ENCODE measurements at regions not wholly inside any gene's neighbourhood (a gene's known extent, or its start where the extent isn't known, plus 50 kb on each side); places are given as distances from the start of the nearest gene placed in this dataset.

DNA sequence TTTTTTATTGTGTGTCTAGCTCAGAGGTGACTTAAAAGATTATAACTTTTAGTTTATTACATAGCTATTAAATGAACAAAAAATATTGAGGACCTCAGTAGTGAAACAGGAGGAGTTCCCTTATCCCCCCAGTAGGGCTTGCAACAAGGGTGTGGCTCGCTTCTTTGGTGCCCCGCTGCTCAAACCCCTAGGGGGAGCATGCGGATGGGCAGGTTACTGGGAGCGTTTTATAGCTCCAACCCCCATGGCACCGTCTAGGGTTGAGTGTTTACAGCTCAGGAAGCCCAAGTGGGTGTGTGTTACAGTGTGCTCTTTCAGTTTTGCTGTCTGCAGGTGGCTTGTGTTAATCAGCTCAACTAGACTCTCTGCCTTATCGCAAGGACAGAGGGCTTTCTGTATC, 1513.7 kb downstream of the GRIK2 start:
- intact Hi-C loops (cut with DNase I; ENCODE audit: low total_unique reads) = no loop called here

DNA sequence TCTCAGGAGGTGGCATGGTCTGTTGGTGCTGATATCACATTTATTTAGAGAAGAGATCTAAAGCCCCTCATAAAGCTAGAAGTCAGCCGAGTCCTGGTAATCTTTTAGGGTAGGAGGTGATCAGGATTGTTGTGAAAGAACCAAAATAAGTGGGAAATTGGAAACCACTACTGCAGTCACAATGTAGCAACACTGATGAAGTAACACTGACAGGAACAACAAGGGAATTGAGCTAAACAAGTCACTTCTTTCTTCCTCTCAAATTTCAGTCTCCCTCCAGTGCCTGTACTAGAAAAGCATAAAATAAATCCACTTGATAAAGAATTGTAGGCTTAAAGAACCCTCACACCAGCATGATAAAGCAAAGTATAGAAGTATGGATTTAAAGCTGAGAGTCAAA, 1509.0 kb downstream of the GRIK2 start:
- in situ Hi-C loops (cut with MboI; ENCODE audit: low pct_ligation_motif_present in 1 of 4, low pct_unique_long_range_greater_than_20kb in 1 of 4, low sequenced_read_pairs in 3 of 4) = no loop called here
- Histone ChIP-seq H3K36me3 (no peaks in the 10 kb centered on the region), H3K27ac (no peak overlapping the region), H3K4me1 (no peaks in the 10 kb centered on the region), H3K4me3 (no peak overlapping the region), H3K27me3 (no peaks in the 10 kb centered on the region), H3K9me3 (no peaks in the 10 kb centered on the region)
- intact Hi-C loops (cut with DNase I; ENCODE audit: low total_unique reads) = no loop called here
- no peak for DNase-seq
- 0 to 26% methylated on average over 1 of the region's 1 CpG for whole genome bisulfite sequencing, 2 donors (ENCODE audit: low coverage in 1 of 2)
- no peak for TF ChIP-seq POLR2AphosphoS5 (IDR thresholded peaks at IDR 0.05)

More for the DNA sequence above, 1513.7 kb downstream of the GRIK2 start:
- 54 to 62% methylated on average over 2 to 6 of the region's 6 CpGs for WGBS, 2 donors (ENCODE audit: low coverage in 1 of 2)
- no peak overlapping the region for H3K27ac ChIP-seq
- TF ChIP-seq POLR2AphosphoS5 (IDR thresholded peaks at IDR 0.05) (no peak), POLR2A (IDR thresholded peaks at IDR 0.05) (no peak), EP300 (IDR thresholded peaks at IDR 0.05; ENCODE audit: low read depth) (no peak)
- TF ChIP-seq, protein P1, sequence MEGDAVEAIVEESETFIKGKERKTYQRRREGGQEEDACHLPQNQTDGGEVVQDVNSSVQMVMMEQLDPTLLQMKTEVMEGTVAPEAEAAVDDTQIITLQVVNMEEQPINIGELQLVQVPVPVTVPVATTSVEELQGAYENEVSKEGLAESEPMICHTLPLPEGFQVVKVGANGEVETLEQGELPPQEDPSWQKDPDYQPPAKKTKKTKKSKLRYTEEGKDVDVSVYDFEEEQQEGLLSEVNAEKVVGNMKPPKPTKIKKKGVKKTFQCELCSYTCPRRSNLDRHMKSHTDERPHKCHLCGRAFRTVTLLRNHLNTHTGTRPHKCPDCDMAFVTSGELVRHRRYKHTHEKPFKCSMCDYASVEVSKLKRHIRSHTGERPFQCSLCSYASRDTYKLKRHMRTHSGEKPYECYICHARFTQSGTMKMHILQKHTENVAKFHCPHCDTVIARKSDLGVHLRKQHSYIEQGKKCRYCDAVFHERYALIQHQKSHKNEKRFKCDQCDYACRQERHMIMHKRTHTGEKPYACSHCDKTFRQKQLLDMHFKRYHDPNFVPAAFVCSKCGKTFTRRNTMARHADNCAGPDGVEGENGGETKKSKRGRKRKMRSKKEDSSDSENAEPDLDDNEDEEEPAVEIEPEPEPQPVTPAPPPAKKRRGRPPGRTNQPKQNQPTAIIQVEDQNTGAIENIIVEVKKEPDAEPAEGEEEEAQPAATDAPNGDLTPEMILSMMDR (IDR thresholded peaks at IDR 0.05) = no peak
- DNase-seq = no peak
- H3K36me3 ChIP-seq = no peaks in the 10 kb centered on the region
- no peaks in the 10 kb centered on the region for H3K9me3 ChIP-seq
- H3K4me3 ChIP-seq = no peak overlapping the region
- no peaks in the 10 kb centered on the region for H3K27me3 ChIP-seq
- in situ Hi-C loops (cut with MboI; ENCODE audit: low pct_ligation_motif_present in 1 of 4, low pct_unique_long_range_greater_than_20kb in 1 of 4, low sequenced_read_pairs in 3 of 4) = no loop called here
- no peaks in the 10 kb centered on the region for H3K4me1 ChIP-seq

DNA sequence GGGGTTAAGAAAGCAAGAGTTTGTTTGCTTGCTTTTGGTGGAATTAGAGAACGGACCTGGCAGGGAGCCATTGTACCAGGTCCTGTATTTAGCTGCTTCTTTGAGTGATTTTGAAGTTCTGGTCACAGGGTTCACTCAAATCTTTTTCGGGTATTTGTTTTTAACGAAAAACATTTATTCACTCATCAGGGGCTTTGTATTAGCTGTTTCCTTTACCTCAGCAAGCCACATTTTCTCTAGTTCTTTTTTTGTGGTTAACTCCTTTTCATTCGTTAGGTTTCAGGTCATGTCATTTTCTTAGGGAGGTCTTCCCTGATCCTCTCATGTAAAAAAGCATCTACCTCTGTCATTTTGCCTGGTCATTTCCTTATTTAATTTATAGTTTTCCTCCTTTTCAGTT, 1502.2 kb downstream of the GRIK2 start:
- no peak for TF ChIP-seq POLR2AphosphoS5 (IDR thresholded peaks at IDR 0.05)
- TF ChIP-seq, protein P1 (IDR thresholded peaks at IDR 0.05) = no peak
- no peak for TF ChIP-seq POLR2A (IDR thresholded peaks at IDR 0.05)
- no peak for TF ChIP-seq EP300 (IDR thresholded peaks at IDR 0.05; ENCODE audit: low read depth)
- DNase-seq = no peak
- Histone ChIP-seq H3K27me3 (no peaks in the 10 kb centered on the region), H3K27ac (no peak overlapping the region), H3K9me3 (no peaks in the 10 kb centered on the region), H3K4me3 (no peak overlapping the region), H3K36me3 (no peaks in the 10 kb centered on the region), H3K4me1 (no peaks in the 10 kb centered on the region)
- WGBS, 2 donors (ENCODE audit: low coverage in 1 of 2) = 55 to 61% methylated on average over 4 of the region's 4 CpGs
- in situ Hi-C loops (cut with MboI; ENCODE audit: low pct_ligation_motif_present in 1 of 4, low pct_unique_long_range_greater_than_20kb in 1 of 4, low sequenced_read_pairs in 3 of 4) = no loop called here
- intact Hi-C loops (cut with DNase I; ENCODE audit: low total_unique reads) = no loop called here

DNA sequence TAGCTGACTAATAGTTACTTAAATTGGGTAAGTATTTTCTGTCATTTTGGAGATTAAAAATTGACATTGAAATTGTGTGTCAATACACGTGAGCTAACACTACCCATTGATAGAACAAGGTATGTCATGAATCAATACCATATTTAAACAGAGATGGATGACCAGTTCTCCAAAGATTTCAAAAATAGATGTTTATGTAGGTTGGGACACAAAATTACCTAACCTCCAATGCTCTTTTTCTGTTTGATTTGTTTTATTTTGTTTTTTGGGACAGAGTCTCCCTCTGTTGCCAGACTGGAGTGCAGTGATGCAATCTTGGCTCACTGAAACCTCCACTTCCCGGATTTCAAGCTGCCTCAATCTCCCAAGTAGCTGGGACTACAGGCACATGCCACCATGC, 1491.7 kb downstream of the GRIK2 start:
- in situ Hi-C loops (cut with MboI; ENCODE audit: low pct_ligation_motif_present in 1 of 4, low pct_unique_long_range_greater_than_20kb in 1 of 4, low sequenced_read_pairs in 3 of 4) (no loop called here), intact Hi-C loops (cut with DNase I; ENCODE audit: low total_unique reads) (no loop called here)
- no peak for DNase-seq
- Histone ChIP-seq H3K9me3 (no peaks in the 10 kb centered on the region), H3K27me3 (no peaks in the 10 kb centered on the region), H3K4me3 (no peak overlapping the region), H3K4me1 (no peaks in the 10 kb centered on the region), H3K36me3 (no peaks in the 10 kb centered on the region), H3K27ac (no peak overlapping the region)
- WGBS, 2 donors (ENCODE audit: low coverage in 1 of 2) = 60 to 71% methylated on average over 2 of the region's 2 CpGs
- TF ChIP-seq POLR2AphosphoS5 (IDR thresholded peaks at IDR 0.05) = no peak
- no peak for TF ChIP-seq EP300 (IDR thresholded peaks at IDR 0.05; ENCODE audit: low read depth)
- TF ChIP-seq, protein P1 (IDR thresholded peaks at IDR 0.05) = no peak
- TF ChIP-seq POLR2A (IDR thresholded peaks at IDR 0.05) = no peak

DNA sequence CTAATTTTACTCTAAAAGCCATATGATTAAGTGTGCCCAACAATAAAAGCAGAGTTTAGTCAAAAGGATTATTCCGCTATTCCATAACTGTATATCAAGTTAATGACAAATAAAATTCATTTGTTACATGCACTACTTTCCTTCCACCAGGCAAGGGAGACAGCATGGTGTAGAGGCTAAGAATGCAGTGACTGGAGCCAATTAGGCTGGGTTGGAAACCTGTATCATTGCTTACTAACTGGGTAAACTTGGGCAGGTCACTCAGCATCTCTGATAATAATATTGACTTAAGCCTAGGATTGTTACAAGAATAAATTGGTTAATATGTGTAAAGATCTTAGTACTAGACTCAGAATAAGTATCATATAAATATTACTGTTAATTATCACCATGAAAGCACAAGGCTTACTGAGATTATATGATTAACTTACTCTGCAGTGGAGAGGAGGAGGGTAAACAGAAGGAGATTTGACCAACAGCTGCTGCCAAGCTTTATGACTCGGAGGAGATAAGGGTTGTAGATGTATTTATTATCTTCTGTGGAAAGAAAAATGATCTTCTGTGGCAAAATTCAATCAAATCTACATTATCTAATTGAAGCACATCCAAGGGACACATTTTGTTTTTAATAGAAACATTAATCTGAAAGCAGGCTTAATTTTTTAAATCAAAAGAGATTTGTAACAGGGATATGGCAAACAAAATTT, 1459.9 kb downstream of the GRIK2 start:
- no peak for DNase-seq
- no peaks in the 10 kb centered on the region for H3K36me3 ChIP-seq
- H3K27ac ChIP-seq = no peak overlapping the region
- no peak for TF ChIP-seq EP300 (IDR thresholded peaks at IDR 0.05; ENCODE audit: low read depth)
- in situ Hi-C loops (cut with MboI; ENCODE audit: low pct_ligation_motif_present in 1 of 4, low pct_unique_long_range_greater_than_20kb in 1 of 4, low sequenced_read_pairs in 3 of 4) = no loop called here
- no peak overlapping the region for H3K4me3 ChIP-seq
- no peaks in the 10 kb centered on the region for H3K9me3 ChIP-seq
- 33 to 58% methylated on average over 2 of the region's 2 CpGs for WGBS, 2 donors (ENCODE audit: low coverage in 1 of 2)
- no peaks in the 10 kb centered on the region for H3K27me3 ChIP-seq
- intact Hi-C loops (cut with DNase I; ENCODE audit: low total_unique reads) = no loop called here
- no peaks in the 10 kb centered on the region for H3K4me1 ChIP-seq
